ENCODE measurements at regions not wholly inside any gene's neighbourhood (a gene's known extent, or its start where the extent isn't known, plus 50 kb on each side); places are given as distances from the start of the nearest gene placed in this dataset.

DNA sequence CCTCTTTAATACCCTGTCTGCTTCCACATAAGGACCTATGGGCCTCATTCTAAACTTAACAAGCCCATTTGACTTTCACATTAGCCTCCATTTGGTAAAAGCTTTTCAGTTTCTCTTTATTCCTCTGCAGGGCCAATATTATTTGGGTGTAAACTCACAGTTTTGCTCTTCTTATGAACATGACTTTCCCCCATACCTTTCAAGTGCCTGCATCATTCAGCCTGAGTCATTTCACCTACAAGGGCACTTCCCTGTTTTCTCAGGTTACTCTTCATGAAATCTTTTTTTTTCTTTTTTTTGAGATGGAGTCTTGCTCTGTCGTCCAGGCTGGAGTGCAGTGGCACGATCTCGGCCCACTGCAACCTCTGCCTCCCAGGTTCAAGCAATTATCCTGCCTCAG, 1258.1 kb upstream of the CELF2 start:
- TF ChIP-seq EHF (CRISPR knock-in tag; IDR thresholded peaks at IDR 0.05) (no peak), MAFK (IDR thresholded peaks at IDR 0.05; ENCODE audit: partially characterized antibody) (no peak), CBX8 (IDR thresholded peaks at IDR 0.05) (no peak), HOXA7 (CRISPR knock-in tag; IDR thresholded peaks at IDR 0.05) (no peak)
- TF ChIP-seq, protein P1, sequence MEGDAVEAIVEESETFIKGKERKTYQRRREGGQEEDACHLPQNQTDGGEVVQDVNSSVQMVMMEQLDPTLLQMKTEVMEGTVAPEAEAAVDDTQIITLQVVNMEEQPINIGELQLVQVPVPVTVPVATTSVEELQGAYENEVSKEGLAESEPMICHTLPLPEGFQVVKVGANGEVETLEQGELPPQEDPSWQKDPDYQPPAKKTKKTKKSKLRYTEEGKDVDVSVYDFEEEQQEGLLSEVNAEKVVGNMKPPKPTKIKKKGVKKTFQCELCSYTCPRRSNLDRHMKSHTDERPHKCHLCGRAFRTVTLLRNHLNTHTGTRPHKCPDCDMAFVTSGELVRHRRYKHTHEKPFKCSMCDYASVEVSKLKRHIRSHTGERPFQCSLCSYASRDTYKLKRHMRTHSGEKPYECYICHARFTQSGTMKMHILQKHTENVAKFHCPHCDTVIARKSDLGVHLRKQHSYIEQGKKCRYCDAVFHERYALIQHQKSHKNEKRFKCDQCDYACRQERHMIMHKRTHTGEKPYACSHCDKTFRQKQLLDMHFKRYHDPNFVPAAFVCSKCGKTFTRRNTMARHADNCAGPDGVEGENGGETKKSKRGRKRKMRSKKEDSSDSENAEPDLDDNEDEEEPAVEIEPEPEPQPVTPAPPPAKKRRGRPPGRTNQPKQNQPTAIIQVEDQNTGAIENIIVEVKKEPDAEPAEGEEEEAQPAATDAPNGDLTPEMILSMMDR (IDR thresholded peaks at IDR 0.05), result no peak
- TF ChIP-seq, protein P2, sequence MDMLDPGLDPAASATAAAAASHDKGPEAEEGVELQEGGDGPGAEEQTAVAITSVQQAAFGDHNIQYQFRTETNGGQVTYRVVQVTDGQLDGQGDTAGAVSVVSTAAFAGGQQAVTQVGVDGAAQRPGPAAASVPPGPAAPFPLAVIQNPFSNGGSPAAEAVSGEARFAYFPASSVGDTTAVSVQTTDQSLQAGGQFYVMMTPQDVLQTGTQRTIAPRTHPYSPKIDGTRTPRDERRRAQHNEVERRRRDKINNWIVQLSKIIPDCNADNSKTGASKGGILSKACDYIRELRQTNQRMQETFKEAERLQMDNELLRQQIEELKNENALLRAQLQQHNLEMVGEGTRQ (IDR thresholded peaks at IDR 0.05), result no peak
